HepG2 (cell line): ENCODE measurements at regions not wholly inside any gene's neighbourhood (a gene's known extent, or its start where the extent isn't known, plus 50 kb on each side); places are given as distances from the start of the nearest gene placed in this dataset.

Experiments
- ATAC-seq: fragments of 200-7000 bp; cut with Tn5 transposase; 3 replicates; pipeline ENCODE4 v1.9.1; 2020; ENCODE audit warnings: mild to moderate bottlenecking, moderate library complexity
- BruUV-seq: library from RNA; stranded (reverse); fragments of 400-500 nt; replicated peaks from 2 replicates; lab custom pipeline; 2021; lab: Mats Ljungman, UMichigan
- CTCF ChIA-PET: fragments of 300-600 bp; formaldehyde crosslinking; extraction: SDS; loops from one replicate; lab custom pipeline; 2021; ENCODE audit warnings: low total read pairs, inconsistent platforms, low intra/inter-chr PET ratio; lab: Yijun Ruan, JAX
- POLR2A ChIA-PET: fragments of 350-600 bp; sonication (Branson Sonifier 250); formaldehyde crosslinking; loops from one replicate; lab custom pipeline; 2020; ENCODE audit warnings: antibody characterized with exemption, inconsistent platforms; lab: Yijun Ruan, JAX
- DNase-seq: peaks from one replicate; pipeline ENCODE4 v3.0.0-alpha.2; 2015; ENCODE audit warnings: low spot score
- FAIRE-seq: peaks from 3 replicates; lab custom pipeline; 2011; peaks lifted over from hg19 to GRCh38; lab: Jason Lieb, UNC
- H2AFZ ChIP-seq: one replicate; pipeline ENCODE4 v1.6.1; 2011; ENCODE audit warnings: low read length, inconsistent platforms
- H3K27ac ChIP-seq: fragments of 300-600 bp; 3 replicates; pipeline ENCODE4 v1.8.0; 2011; ENCODE audit warnings: mixed run types, mild to moderate bottlenecking, mixed read lengths, low read length, inconsistent platforms; ENCODE audit not compliant: insufficient read depth; ENCODE audit errors: extremely low read length
- H3K27me3 ChIP-seq, 2 experiments: fragments of 200-600 bp in 1 of 2; 2 replicates in 1 of 2; 3 replicates in 1 of 2; pipeline versions ENCODE4 v1.6.0 to v1.8.0; 2011; ENCODE audit warnings: low read length in 2 of 2, mild to moderate bottlenecking in 2 of 2, moderate library complexity in 2 of 2, inconsistent platforms in 1 of 2; ENCODE audit not compliant: insufficient read depth in 2 of 2, control insufficient read depth in 1 of 2
- H3K36me3 ChIP-seq, 2 experiments: fragments of 200-600 bp in 1 of 2; replicated peaks in 1 of 2; 2 replicates in 1 of 2; 3 replicates in 1 of 2; pipeline versions ENCODE4 v1.5.1 to v1.8.0; 2011; ENCODE audit warnings: low read length in 2 of 2, inconsistent platforms in 1 of 2; ENCODE audit not compliant: insufficient read depth in 2 of 2, control insufficient read depth in 1 of 2
- H3K4me1 ChIP-seq: 2 replicates; pipeline ENCODE4 v1.5.1; 2012; ENCODE audit warnings: low read length, inconsistent platforms; ENCODE audit not compliant: insufficient read depth
- H3K4me2 ChIP-seq: 2 replicates; pipeline ENCODE4 v1.6.0; 2011; ENCODE audit warnings: low read depth, low read length, inconsistent platforms
- H3K4me3 ChIP-seq, 3 experiments: fragments of 200-600 bp in 1 of 3; sonication (generic), shearing (Covaris generic) in 1 of 3; replicated peaks in 1 of 3; 2 replicates each; pipeline ENCODE4 v1.5.1; 2011 to 2016; ENCODE audit warnings: low read length in 3 of 3, inconsistent platforms in 2 of 3, low read depth in 2 of 3, mild to moderate bottlenecking in 2 of 3, control low read depth in 1 of 3, mixed read lengths in 1 of 3; ENCODE audit not compliant: insufficient read depth in 1 of 3
- H3K79me2 ChIP-seq: one replicate; pipeline ENCODE4 v1.6.1; 2011; ENCODE audit warnings: low read length, inconsistent platforms; ENCODE audit not compliant: insufficient read depth
- H3K9ac ChIP-seq: 2 replicates; pipeline ENCODE4 v1.6.0; 2011; ENCODE audit warnings: mild to moderate bottlenecking, low read depth, low read length, inconsistent platforms; ENCODE audit not compliant: insufficient read depth
- H3K9me3 ChIP-seq: 2 replicates; pipeline ENCODE4 v1.5.1; 2012; ENCODE audit warnings: mild to moderate bottlenecking, low read length
- H4K20me1 ChIP-seq: 2 replicates; pipeline ENCODE4 v1.6.0; 2011; ENCODE audit warnings: inconsistent platforms, mild to moderate bottlenecking, low read length, moderate library complexity; ENCODE audit not compliant: insufficient read depth
- ATF7 ChIP-seq, 2 experiments: fragments of 450-650 bp in 1 of 2; sonication (generic) in 1 of 2; formaldehyde crosslinking in 1 of 2; IDR thresholded peaks; 2 replicates each; pipeline versions ENCODE4 v1.4.0 to v1.6.1; 2016 to 2020; ENCODE audit warnings: antibody characterized with exemption in 1 of 2, mild to moderate bottlenecking in 1 of 2, missing genetic modification reagents in 1 of 2
- ETV5 ChIP-seq: IDR thresholded peaks from 2 replicates; pipeline ENCODE4 v1.6.1; 2018; ENCODE audit warnings: missing biosample characterization, missing genetic modification reagents, inconsistent platforms, borderline replicate concordance
- FOXK2 ChIP-seq: fragments of 450-650 bp; IDR thresholded peaks from 2 replicates; pipeline ENCODE4 v1.6.1; 2016
- NR2F2 ChIP-seq: IDR thresholded peaks from 2 replicates; pipeline ENCODE4 v1.6.1; 2012; ENCODE audit warnings: low read depth, inconsistent platforms, borderline replicate concordance
- TRIM22 ChIP-seq: fragments of 450-650 bp; IDR thresholded peaks from 2 replicates; pipeline ENCODE4 v1.6.1; 2017
- ZFP91 ChIP-seq: sonication (generic); formaldehyde crosslinking; IDR thresholded peaks from 2 replicates; pipeline ENCODE4 v1.9.0; 2022; ENCODE audit warnings: missing genetic modification reagents, mild to moderate bottlenecking, borderline replicate concordance
- ZNF484 ChIP-seq: sonication (generic); formaldehyde crosslinking; IDR thresholded peaks from 2 replicates; pipeline ENCODE4 v1.5.1; 2020; ENCODE audit warnings: mild to moderate bottlenecking, low read depth, missing genetic modification reagents, borderline replicate concordance
- WGBS: methylation state at CpG from one replicate; pipeline ENCODE4 v1.1.6; 2017; ENCODE audit warnings: low lambda C conversion rate; 5-methylcytosine and 5-hydroxymethylcytosine counted together
- in situ Hi-C: cut with HindIII; loops from 2 replicates; pipeline ENCODE4 v1.10.0; 2017; ENCODE audit warnings: low pct_unique_long_range_greater_than_20kb; ENCODE audit not compliant: extremely low pct_ligation_motif_present
- intact Hi-C: fragments of 100-400 bp; cut with micrococcal nuclease; formaldehyde crosslinking; loops from one replicate; pipeline ENCODE4 v1.10.0; 2022; ENCODE audit not compliant: unreplicated experiment

GRCh38 chr4:17339376-17339775 is 172.5 kb downstream of the QDPR start:
- intact Hi-C loops: no loop called here
- H3K4me3 ChIP-seq: no peak overlapping the region
- POLR2A ChIA-PET: no interaction called here
- ATAC-seq (no peak), FAIRE-seq (no peak), DNase-seq (no peak)
- peaks cover 0 to 18% of the 10 kb centered on the region in 2 experiments; a peak in 2 of 5 replicates for H3K27me3 ChIP-seq
- H3K79me2 ChIP-seq: no peaks in the 10 kb centered on the region
- no peak for TF ChIP-seq ZFP91 (CRISPR knock-in tag)
- TF ChIP-seq FOXK2: no peak
- TF ChIP-seq NR2F2: no peak
- TF ChIP-seq ETV5 (CRISPR knock-in tag): no peak
- TF ChIP-seq TRIM22: no peak
- TF ChIP-seq ATF7 (IDR thresholded peaks at IDR 0.05): peak; percentile 84
- no peak for TF ChIP-seq ATF7 (CRISPR knock-in tag; IDR thresholded peaks at IDR 0.05)
- no peak for TF ChIP-seq ZNF484 (CRISPR knock-in tag)
- WGBS: 0% methylated on average over 2 of the region's 2 CpGs
- no peak overlapping the region for H3K4me2 ChIP-seq
- H3K27ac ChIP-seq: no peak overlapping the region
- no peaks in the 10 kb centered on the region for H3K4me1 ChIP-seq
- H2AFZ ChIP-seq: no peak overlapping the region
- in situ Hi-C loops: loop anchor here (25.0 kb wide), 1 partner anchor 1052 kb away; no protein-coding TSS in a partner anchor
- H3K9ac ChIP-seq: no peak overlapping the region
- CTCF ChIA-PET: no interaction called here
- no peaks in the 10 kb centered on the region for H3K36me3 ChIP-seq
- no peaks in the 10 kb centered on the region for H4K20me1 ChIP-seq
- no TSS peak for BruUV-seq
- H3K9me3 ChIP-seq: no peaks in the 10 kb centered on the region
